ENCODE measurements at regions not wholly inside any gene's neighbourhood (a gene's known extent, or its start where the extent isn't known, plus 50 kb on each side); places are given as distances from the start of the nearest gene placed in this dataset.

DNA sequence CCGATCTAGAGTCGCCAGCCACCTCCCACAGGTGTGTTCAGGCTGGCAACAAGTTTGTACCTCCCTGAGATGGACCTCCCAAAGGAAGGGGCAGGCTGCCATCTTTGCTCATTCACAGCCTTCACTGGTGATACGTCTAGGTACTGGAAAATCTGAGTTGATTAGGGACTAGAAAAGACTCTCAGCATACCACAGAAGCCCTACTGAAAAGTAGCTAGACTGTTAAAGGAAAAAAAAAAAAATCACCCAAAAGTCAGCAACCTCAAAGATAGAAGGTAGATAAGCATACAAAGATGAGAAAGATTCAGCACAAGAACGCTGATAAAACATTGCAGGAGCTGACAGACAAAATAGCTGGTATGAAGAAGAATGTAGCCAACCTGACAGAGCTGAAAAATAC is 128.6 kb upstream of the WDR75 start (continued):
- TF ChIP-seq JUNB (IDR thresholded peaks at IDR 0.05; ENCODE audit: unreplicated experiment) (no peak), CREB1 (CRISPR knock-in tag; IDR thresholded peaks at IDR 0.05; ENCODE audit: low read depth) (no peak), ZNF114 (CRISPR knock-in tag; IDR thresholded peaks at IDR 0.05) (no peak), EZH2phosphoT487 (IDR thresholded peaks at IDR 0.05; ENCODE audit: unreplicated experiment) (no peak), ZNF331 (CRISPR knock-in tag; IDR thresholded peaks at IDR 0.05; ENCODE audit: low read depth) (no peak), POLR2AphosphoS5 (IDR thresholded peaks at IDR 0.05; ENCODE audit: low read depth) (no peak)
- TF ChIP-seq, protein P1, sequence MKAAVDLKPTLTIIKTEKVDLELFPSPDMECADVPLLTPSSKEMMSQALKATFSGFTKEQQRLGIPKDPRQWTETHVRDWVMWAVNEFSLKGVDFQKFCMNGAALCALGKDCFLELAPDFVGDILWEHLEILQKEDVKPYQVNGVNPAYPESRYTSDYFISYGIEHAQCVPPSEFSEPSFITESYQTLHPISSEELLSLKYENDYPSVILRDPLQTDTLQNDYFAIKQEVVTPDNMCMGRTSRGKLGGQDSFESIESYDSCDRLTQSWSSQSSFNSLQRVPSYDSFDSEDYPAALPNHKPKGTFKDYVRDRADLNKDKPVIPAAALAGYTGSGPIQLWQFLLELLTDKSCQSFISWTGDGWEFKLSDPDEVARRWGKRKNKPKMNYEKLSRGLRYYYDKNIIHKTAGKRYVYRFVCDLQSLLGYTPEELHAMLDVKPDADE (IDR thresholded peaks at IDR 0.05), result no peak

DNA sequence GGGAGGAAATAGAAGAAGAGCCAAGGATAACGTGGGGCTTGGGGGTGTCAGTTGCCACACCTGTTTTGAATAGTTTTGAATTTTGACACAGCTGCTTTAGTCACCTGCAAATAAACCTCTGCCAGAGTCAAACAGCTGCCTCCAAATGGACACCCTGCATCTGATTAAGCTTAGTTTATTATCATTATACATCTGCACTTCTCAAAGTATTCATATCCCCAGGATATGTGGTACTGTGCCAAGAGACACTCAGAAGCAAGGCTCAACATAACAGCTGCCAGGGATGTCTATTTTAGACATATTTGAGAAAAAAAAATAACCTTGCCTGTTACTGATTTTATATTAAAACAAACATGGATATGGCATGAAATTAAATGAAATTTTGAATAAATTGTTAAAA is 122.5 kb upstream of the WDR75 start:
- Histone ChIP-seq H3K36me3 (ENCODE audit: insufficient read depth) (peaks cover 8% of the 10 kb centered on the region; the same call in 1 of the 2 replicates), H3K4me2 (no peak overlapping the region), H2AFZ (no peak overlapping the region), H3K27ac (ENCODE audit: low read depth) (no peak overlapping the region), H3K79me2 (replicated peaks; ENCODE audit: insufficient read depth) (no peaks in the 10 kb centered on the region), H3K4me3 (no peak overlapping the region), H4K20me1 (replicated peaks; ENCODE audit: insufficient read depth) (no peaks in the 10 kb centered on the region), H3K4me1 (ENCODE audit: insufficient read depth) (no peaks in the 10 kb centered on the region), H3K9me2 (ENCODE audit: insufficient read depth) (no peaks in the 10 kb centered on the region; the same call in 1 of the 2 replicates), H3K27me3 (ENCODE audit: insufficient read depth) (no peaks in the 10 kb centered on the region), H3F3A (replicated peaks; ENCODE audit: low read depth) (no peaks in the 10 kb centered on the region)
- ATAC-seq, result no peak
- no peak overlapping the region for H3K4me3 Mint-ChIP-seq
- H3K4me1 Mint-ChIP-seq, result no peaks in the 10 kb centered on the region
- DNase-seq (ENCODE audit: low spot score), result no peak
- peaks cover 35% of the 10 kb centered on the region for H3K9me3 Mint-ChIP-seq
- peaks cover 1% of the 10 kb centered on the region for H3K27me3 Mint-ChIP-seq (ENCODE audit: insufficient read depth, low read depth, poor library complexity)
- H3K36me3 Mint-ChIP-seq (ENCODE audit: low read depth), result peaks cover 18% of the 10 kb centered on the region; the same call in 2 of the 3 replicates
- H3K27ac Mint-ChIP-seq, result no peak overlapping the region
- TF ChIP-seq, protein P2, sequence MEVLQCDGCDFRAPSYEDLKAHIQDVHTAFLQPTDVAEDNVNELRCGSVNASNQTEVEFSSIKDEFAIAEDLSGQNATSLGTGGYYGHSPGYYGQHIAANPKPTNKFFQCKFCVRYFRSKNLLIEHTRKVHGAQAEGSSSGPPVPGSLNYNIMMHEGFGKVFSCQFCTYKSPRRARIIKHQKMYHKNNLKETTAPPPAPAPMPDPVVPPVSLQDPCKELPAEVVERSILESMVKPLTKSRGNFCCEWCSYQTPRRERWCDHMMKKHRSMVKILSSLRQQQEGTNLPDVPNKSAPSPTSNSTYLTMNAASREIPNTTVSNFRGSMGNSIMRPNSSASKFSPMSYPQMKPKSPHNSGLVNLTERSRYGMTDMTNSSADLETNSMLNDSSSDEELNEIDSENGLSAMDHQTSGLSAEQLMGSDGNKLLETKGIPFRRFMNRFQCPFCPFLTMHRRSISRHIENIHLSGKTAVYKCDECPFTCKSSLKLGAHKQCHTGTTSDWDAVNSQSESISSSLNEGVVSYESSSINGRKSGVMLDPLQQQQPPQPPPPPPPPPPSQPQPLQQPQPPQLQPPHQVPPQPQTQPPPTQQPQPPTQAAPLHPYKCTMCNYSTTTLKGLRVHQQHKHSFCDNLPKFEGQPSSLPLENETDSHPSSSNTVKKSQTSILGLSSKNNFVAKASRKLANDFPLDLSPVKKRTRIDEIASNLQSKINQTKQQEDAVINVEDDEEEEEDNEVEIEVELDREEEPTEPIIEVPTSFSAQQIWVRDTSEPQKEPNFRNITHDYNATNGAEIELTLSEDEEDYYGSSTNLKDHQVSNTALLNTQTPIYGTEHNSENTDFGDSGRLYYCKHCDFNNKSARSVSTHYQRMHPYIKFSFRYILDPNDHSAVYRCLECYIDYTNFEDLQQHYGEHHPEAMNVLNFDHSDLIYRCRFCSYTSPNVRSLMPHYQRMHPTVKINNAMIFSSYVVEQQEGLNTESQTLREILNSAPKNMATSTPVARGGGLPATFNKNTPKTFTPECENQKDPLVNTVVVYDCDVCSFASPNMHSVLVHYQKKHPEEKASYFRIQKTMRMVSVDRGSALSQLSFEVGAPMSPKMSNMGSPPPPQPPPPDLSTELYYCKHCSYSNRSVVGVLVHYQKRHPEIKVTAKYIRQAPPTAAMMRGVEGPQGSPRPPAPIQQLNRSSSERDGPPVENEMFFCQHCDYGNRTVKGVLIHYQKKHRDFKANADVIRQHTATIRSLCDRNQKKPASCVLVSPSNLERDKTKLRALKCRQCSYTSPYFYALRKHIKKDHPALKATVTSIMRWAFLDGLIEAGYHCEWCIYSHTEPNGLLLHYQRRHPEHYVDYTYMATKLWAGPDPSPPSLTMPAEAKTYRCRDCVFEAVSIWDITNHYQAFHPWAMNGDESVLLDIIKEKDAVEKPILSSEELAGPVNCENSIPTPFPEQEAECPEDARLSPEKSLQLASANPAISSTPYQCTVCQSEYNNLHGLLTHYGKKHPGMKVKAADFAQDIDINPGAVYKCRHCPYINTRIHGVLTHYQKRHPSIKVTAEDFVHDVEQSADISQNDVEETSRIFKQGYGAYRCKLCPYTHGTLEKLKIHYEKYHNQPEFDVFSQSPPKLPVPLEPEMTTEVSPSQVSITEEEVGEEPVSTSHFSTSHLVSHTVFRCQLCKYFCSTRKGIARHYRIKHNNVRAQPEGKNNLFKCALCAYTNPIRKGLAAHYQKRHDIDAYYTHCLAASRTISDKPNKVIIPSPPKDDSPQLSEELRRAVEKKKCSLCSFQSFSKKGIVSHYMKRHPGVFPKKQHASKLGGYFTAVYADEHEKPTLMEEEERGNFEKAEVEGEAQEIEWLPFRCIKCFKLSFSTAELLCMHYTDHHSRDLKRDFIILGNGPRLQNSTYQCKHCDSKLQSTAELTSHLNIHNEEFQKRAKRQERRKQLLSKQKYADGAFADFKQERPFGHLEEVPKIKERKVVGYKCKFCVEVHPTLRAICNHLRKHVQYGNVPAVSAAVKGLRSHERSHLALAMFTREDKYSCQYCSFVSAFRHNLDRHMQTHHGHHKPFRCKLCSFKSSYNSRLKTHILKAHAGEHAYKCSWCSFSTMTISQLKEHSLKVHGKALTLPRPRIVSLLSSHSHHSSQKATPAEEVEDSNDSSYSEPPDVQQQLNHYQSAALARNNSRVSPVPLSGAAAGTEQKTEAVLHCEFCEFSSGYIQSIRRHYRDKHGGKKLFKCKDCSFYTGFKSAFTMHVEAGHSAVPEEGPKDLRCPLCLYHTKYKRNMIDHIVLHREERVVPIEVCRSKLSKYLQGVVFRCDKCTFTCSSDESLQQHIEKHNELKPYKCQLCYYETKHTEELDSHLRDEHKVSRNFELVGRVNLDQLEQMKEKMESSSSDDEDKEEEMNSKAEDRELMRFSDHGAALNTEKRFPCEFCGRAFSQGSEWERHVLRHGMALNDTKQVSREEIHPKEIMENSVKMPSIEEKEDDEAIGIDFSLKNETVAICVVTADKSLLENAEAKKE (CRISPR knock-in tag; IDR thresholded peaks at IDR 0.05), result no peak
- TF ChIP-seq ZNF331 (CRISPR knock-in tag; IDR thresholded peaks at IDR 0.05; ENCODE audit: low read depth) (no peak), ZNF114 (CRISPR knock-in tag; IDR thresholded peaks at IDR 0.05) (no peak), NANOG (IDR thresholded peaks at IDR 0.05; ENCODE audit: borderline replicate concordance) (no peak), STAT1 (IDR thresholded peaks at IDR 0.05; ENCODE audit: unreplicated experiment) (no peak), POLR2AphosphoS5 (IDR thresholded peaks at IDR 0.05; ENCODE audit: low read depth) (no peak), EZH2 (IDR thresholded peaks at IDR 0.05; ENCODE audit: low read depth, unreplicated experiment) (no peak)
- TF ChIP-seq, protein P1 (IDR thresholded peaks at IDR 0.05), result no peak
- TF ChIP-seq, protein P3, sequence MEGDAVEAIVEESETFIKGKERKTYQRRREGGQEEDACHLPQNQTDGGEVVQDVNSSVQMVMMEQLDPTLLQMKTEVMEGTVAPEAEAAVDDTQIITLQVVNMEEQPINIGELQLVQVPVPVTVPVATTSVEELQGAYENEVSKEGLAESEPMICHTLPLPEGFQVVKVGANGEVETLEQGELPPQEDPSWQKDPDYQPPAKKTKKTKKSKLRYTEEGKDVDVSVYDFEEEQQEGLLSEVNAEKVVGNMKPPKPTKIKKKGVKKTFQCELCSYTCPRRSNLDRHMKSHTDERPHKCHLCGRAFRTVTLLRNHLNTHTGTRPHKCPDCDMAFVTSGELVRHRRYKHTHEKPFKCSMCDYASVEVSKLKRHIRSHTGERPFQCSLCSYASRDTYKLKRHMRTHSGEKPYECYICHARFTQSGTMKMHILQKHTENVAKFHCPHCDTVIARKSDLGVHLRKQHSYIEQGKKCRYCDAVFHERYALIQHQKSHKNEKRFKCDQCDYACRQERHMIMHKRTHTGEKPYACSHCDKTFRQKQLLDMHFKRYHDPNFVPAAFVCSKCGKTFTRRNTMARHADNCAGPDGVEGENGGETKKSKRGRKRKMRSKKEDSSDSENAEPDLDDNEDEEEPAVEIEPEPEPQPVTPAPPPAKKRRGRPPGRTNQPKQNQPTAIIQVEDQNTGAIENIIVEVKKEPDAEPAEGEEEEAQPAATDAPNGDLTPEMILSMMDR (conservative IDR thresholded peaks at IDR 0.05; ENCODE audit: low read depth in 2 of 2), result no peak

Measured in GM23338 (cell line).